Neural cell (in vitro differentiated cells): ENCODE measurements at regions not wholly inside any gene's neighbourhood (a gene's known extent, or its start where the extent isn't known, plus 50 kb on each side); places are given as distances from the start of the nearest gene placed in this dataset.

Experiments used
- EP300 ChIP-seq: fragments of 450-650 bp; conservative IDR thresholded peaks from 2 replicates; pipeline ENCODE4 v1.6.1; 2014; ENCODE audit warnings: antibody characterized with exemption, mild to moderate bottlenecking, moderate library complexity; ENCODE audit not compliant: poor library complexity, severe bottlenecking
- EZH2 ChIP-seq: fragments of 200-600, 300-800 bp; shearing (Covaris generic), sonication (generic); IDR thresholded peaks from 2 replicates; pipeline ENCODE4 v1.6.1; 2014; ENCODE audit warnings: antibody characterized with exemption, low read length, borderline replicate concordance, mild to moderate bottlenecking; ENCODE audit not compliant: insufficient read depth, poor library complexity, severe bottlenecking
- MXI1 ChIP-seq: fragments of 450-650 bp; conservative IDR thresholded peaks from 2 replicates; pipeline ENCODE4 v1.6.1; 2014; ENCODE audit warnings: antibody characterized with exemption, mild to moderate bottlenecking; ENCODE audit not compliant: poor library complexity, severe bottlenecking
- POLR2AphosphoS5 ChIP-seq: IDR thresholded peaks from 2 replicates; pipeline ENCODE4 v1.6.1; 2012
- RAD21 ChIP-seq: fragments of 450-650 bp; conservative IDR thresholded peaks from 2 replicates; pipeline ENCODE4 v1.6.1; 2014; ENCODE audit warnings: antibody characterized with exemption, mild to moderate bottlenecking, moderate library complexity
- SMC3 ChIP-seq: fragments of 450-650 bp; conservative IDR thresholded peaks from 2 replicates; pipeline ENCODE4 v1.6.1; 2014; ENCODE audit warnings: antibody characterized with exemption, mild to moderate bottlenecking, moderate library complexity; ENCODE audit not compliant: poor library complexity
- TAF1 ChIP-seq: IDR thresholded peaks from 2 replicates; pipeline ENCODE4 v1.6.1; 2012; ENCODE audit warnings: low read depth
- TF ChIP-seq, protein P1 (sequence below): fragments of 450-650 bp; IDR thresholded peaks from 2 replicates; pipeline ENCODE4 v1.5.1; 2014; ENCODE audit warnings: antibody characterized with exemption, mild to moderate bottlenecking, moderate library complexity; ENCODE audit not compliant: poor library complexity, severe bottlenecking
- TF ChIP-seq, protein P2 (sequence below): IDR thresholded peaks from 2 replicates; pipeline ENCODE4 v1.6.1; 2012; ENCODE audit warnings: borderline replicate concordance

DNA sequence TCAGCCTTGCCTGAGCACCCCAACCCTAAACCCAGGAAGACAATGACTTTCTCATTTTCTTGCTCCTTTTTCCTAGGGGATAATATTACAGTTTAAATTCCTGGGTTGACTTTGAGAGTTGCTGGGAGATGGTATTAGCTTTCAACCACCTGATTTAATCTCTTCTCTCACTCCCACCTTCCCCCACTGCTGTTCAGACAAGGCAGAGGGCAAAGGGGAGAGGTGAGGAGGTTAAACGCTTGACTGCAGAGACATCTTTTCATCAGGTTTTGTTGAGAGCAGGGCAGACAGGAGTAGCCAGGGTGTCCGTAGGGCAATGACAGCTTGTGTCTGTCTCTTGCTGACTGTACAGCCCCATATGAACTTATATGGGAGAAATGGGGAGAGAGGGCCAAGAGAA, 811.2 kb downstream of the MAFB start:
- TF ChIP-seq, protein P1, sequence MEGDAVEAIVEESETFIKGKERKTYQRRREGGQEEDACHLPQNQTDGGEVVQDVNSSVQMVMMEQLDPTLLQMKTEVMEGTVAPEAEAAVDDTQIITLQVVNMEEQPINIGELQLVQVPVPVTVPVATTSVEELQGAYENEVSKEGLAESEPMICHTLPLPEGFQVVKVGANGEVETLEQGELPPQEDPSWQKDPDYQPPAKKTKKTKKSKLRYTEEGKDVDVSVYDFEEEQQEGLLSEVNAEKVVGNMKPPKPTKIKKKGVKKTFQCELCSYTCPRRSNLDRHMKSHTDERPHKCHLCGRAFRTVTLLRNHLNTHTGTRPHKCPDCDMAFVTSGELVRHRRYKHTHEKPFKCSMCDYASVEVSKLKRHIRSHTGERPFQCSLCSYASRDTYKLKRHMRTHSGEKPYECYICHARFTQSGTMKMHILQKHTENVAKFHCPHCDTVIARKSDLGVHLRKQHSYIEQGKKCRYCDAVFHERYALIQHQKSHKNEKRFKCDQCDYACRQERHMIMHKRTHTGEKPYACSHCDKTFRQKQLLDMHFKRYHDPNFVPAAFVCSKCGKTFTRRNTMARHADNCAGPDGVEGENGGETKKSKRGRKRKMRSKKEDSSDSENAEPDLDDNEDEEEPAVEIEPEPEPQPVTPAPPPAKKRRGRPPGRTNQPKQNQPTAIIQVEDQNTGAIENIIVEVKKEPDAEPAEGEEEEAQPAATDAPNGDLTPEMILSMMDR: no peak
- TF ChIP-seq EP300 (no peak), EZH2 (no peak), SMC3 (no peak), RAD21 (no peak), TAF1 (no peak), POLR2AphosphoS5 (no peak), MXI1 (no peak)
- TF ChIP-seq, protein P2, sequence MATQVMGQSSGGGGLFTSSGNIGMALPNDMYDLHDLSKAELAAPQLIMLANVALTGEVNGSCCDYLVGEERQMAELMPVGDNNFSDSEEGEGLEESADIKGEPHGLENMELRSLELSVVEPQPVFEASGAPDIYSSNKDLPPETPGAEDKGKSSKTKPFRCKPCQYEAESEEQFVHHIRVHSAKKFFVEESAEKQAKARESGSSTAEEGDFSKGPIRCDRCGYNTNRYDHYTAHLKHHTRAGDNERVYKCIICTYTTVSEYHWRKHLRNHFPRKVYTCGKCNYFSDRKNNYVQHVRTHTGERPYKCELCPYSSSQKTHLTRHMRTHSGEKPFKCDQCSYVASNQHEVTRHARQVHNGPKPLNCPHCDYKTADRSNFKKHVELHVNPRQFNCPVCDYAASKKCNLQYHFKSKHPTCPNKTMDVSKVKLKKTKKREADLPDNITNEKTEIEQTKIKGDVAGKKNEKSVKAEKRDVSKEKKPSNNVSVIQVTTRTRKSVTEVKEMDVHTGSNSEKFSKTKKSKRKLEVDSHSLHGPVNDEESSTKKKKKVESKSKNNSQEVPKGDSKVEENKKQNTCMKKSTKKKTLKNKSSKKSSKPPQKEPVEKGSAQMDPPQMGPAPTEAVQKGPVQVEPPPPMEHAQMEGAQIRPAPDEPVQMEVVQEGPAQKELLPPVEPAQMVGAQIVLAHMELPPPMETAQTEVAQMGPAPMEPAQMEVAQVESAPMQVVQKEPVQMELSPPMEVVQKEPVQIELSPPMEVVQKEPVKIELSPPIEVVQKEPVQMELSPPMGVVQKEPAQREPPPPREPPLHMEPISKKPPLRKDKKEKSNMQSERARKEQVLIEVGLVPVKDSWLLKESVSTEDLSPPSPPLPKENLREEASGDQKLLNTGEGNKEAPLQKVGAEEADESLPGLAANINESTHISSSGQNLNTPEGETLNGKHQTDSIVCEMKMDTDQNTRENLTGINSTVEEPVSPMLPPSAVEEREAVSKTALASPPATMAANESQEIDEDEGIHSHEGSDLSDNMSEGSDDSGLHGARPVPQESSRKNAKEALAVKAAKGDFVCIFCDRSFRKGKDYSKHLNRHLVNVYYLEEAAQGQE: no peak
